ENCODE measurements at regions not wholly inside any gene's neighbourhood (a gene's known extent, or its start where the extent isn't known, plus 50 kb on each side); places are given as distances from the start of the nearest gene placed in this dataset.

- Histone ChIP-seq H3K4me3 (no peak overlapping the region), H3K27ac (replicated peaks) (no peak overlapping the region), H3K9me3 (replicated peaks) (no peaks in the 10 kb centered on the region), H3K4me1 (peaks cover 18% of the 10 kb centered on the region), H3K27me3 (ENCODE audit: low read depth) (no peaks in the 10 kb centered on the region), H3K36me3 (no peaks in the 10 kb centered on the region)
- TF ChIP-seq CTCF (IDR thresholded peaks at IDR 0.05; ENCODE audit: borderline replicate concordance), result no peak
- no peak for DNase-seq
- intact Hi-C loops (cut with micrococcal nuclease), result no loop called here
Observed at GRCh38 chr10:78925275-78925674, 143.5 kb upstream of the ZMIZ1 start.

- Histone ChIP-seq H3K27me3 (ENCODE audit: low read depth) (no peaks in the 10 kb centered on the region), H3K4me1 (peaks cover 23% of the 10 kb centered on the region), H3K9me3 (replicated peaks) (no peaks in the 10 kb centered on the region), H3K4me3 (no peak overlapping the region), H3K36me3 (no peaks in the 10 kb centered on the region), H3K27ac (replicated peaks) (no peak overlapping the region)
- no peak for DNase-seq
- intact Hi-C loops (cut with micrococcal nuclease), result no loop called here
- no peak for TF ChIP-seq CTCF (IDR thresholded peaks at IDR 0.05; ENCODE audit: borderline replicate concordance)
Observed at GRCh38 chr10:78925800-78926319, 142.9 kb upstream of the ZMIZ1 start.

GRCh38 chr10:78927257-78927995, 141.3 kb upstream of the ZMIZ1 start:
- H3K4me1 ChIP-seq, result peaks cover 38% of the 10 kb centered on the region
- no peak overlapping the region for H3K27ac ChIP-seq (replicated peaks)
- intact Hi-C loops (cut with micrococcal nuclease), result no loop called here
- no peak overlapping the region for H3K4me3 ChIP-seq
- no peaks in the 10 kb centered on the region for H3K27me3 ChIP-seq (ENCODE audit: low read depth)
- no peaks in the 10 kb centered on the region for H3K9me3 ChIP-seq (replicated peaks)
- no peaks in the 10 kb centered on the region for H3K36me3 ChIP-seq
- no peak for DNase-seq
- TF ChIP-seq CTCF (IDR thresholded peaks at IDR 0.05; ENCODE audit: borderline replicate concordance), result no peak

- Histone ChIP-seq H3K36me3 (no peaks in the 10 kb centered on the region), H3K27ac (replicated peaks) (no peak overlapping the region), H3K4me1 (peaks cover 37% of the 10 kb centered on the region), H3K27me3 (ENCODE audit: low read depth) (no peaks in the 10 kb centered on the region), H3K9me3 (replicated peaks) (no peaks in the 10 kb centered on the region), H3K4me3 (no peak overlapping the region)
- intact Hi-C loops (cut with micrococcal nuclease), result no loop called here
- no peak for TF ChIP-seq CTCF (IDR thresholded peaks at IDR 0.05; ENCODE audit: borderline replicate concordance)
- no peak for DNase-seq
Observed at GRCh38 chr10:78928330-78928729, 140.4 kb upstream of the ZMIZ1 start.

GRCh38 chr10:78929541-78929940, 139.2 kb upstream of the ZMIZ1 start:
- H3K27ac ChIP-seq (replicated peaks), result no peak overlapping the region
- no peaks in the 10 kb centered on the region for H3K9me3 ChIP-seq (replicated peaks)
- no peak for DNase-seq
- H3K4me3 ChIP-seq, result no peak overlapping the region
- peaks cover 33% of the 10 kb centered on the region for H3K4me1 ChIP-seq
- H3K27me3 ChIP-seq (ENCODE audit: low read depth), result no peaks in the 10 kb centered on the region
- H3K36me3 ChIP-seq, result no peaks in the 10 kb centered on the region
- no peak for TF ChIP-seq CTCF (IDR thresholded peaks at IDR 0.05; ENCODE audit: borderline replicate concordance)
- intact Hi-C loops (cut with micrococcal nuclease), result no loop called here
